SU-DHL-6 (cell line): ENCODE measurements at regions not wholly inside any gene's neighbourhood (a gene's known extent, or its start where the extent isn't known, plus 50 kb on each side); places are given as distances from the start of the nearest gene placed in this dataset.
"Not testable (repeated sequence)": the region's sequence is repeated elsewhere in the genome, so short reads cannot be mapped to it uniquely, and the experiment has no call there.

Source experiments
- CTCF ChIP-seq: fragments of 200-600 bp; sonication (generic); IDR thresholded peaks from one replicate; pipeline ENCODE4 v1.5.1; 2017; ENCODE audit warnings: antibody characterized with exemption, mild to moderate bottlenecking, low read length, moderate library complexity; ENCODE audit not compliant: insufficient read depth, poor library complexity, severe bottlenecking
- EZH2phosphoT487 ChIP-seq: fragments of 200-600 bp; sonication (generic), shearing (Covaris generic); conservative IDR thresholded peaks from 2 replicates; pipeline ENCODE4 v1.6.1; 2018; ENCODE audit warnings: mild to moderate bottlenecking, antibody characterized with exemption, low read length, moderate library complexity, mixed read lengths

DNA sequence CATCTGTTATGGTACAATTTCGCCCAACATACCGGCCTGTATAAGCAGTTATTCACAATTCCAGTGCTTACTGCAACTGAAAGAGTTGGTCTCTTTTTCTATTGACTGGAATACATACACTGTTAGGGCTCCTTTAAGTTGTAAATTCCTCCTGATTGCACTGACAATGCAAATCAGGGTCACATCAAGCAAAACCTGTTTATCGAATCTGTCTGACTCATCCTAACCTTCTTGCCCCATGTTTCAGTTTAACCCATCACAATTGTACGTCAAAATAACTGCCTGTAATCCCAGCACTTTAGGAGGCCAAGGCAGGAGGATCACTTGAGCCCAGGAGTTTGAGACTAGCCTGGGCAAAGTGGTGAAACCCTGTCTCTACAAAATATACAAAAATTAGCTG is 105.8 kb upstream of the NBPF11 start:
- not testable (repeated sequence) for TF ChIP-seq CTCF, EZH2phosphoT487
